T-helper 1 cell treated with Interleukin-12 subunit alpha and Interleukin-12 subunit beta and Interleukin-4 antibody, amounts not matched to agents 30 μg/mL and 1 μg/mL, for 36 hours (primary cell): ENCODE measurements at regions not wholly inside any gene's neighbourhood (a gene's known extent, or its start where the extent isn't known, plus 50 kb on each side); places are given as distances from the start of the nearest gene placed in this dataset.

Source experiments
- H3K27ac Mint-ChIP-seq: one replicate; pipeline ENCODE4 v1.8.0; 2021; ENCODE audit warnings: mild to moderate bottlenecking, mixed read lengths
- H3K27me3 Mint-ChIP-seq: one replicate; pipeline ENCODE4 v1.8.0; 2021; ENCODE audit warnings: low read depth, mixed read lengths
- H3K36me3 Mint-ChIP-seq: one replicate; pipeline ENCODE4 v1.8.0; 2021; ENCODE audit warnings: low read depth, mixed read lengths
- H3K4me1 Mint-ChIP-seq: one replicate; pipeline ENCODE4 v1.8.0; 2021; ENCODE audit warnings: low read depth, mixed read lengths
- H3K4me3 Mint-ChIP-seq: one replicate; pipeline ENCODE4 v1.8.0; 2021; ENCODE audit warnings: mild to moderate bottlenecking, moderate library complexity, mixed read lengths
- H3K9me3 Mint-ChIP-seq: one replicate; pipeline ENCODE4 v1.8.0; 2021; ENCODE audit warnings: mixed read lengths

DNA sequence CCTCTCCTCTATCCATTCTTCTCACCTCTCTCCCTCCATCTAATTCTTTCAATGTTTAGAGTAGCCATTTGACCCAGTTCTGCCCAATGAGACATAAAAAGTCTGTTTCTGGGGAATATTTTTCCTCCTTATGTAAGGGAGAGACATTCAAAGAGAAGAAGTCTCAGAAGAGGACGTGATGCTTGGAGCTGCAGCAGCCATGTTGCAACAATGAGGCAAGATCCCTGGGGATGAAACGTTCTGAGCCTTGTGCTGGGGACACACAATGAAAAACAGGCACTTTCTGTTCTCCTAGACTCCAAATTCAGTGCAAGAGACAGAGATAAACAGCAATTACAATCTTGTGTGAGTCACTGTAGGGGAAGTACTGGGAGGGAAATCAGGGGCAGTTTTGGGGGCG lies 130.8 kb downstream of the FOXL1 start:
- H3K4me3 Mint-ChIP-seq, result no peak overlapping the region
- H3K36me3 Mint-ChIP-seq, result no peaks in the 10 kb centered on the region
- H3K9me3 Mint-ChIP-seq, result no peaks in the 10 kb centered on the region

GRCh38 chr16:86709902-86710601 lies 131.7 kb downstream of the FOXL1 start:
- no peak overlapping the region for H3K4me3 Mint-ChIP-seq
- H3K27me3 Mint-ChIP-seq, result no peaks in the 10 kb centered on the region
- no peaks in the 10 kb centered on the region for H3K36me3 Mint-ChIP-seq
- no peaks in the 10 kb centered on the region for H3K9me3 Mint-ChIP-seq
- H3K4me1 Mint-ChIP-seq, result no peaks in the 10 kb centered on the region
- H3K27ac Mint-ChIP-seq, result no peak overlapping the region

More for the DNA sequence above, 130.8 kb downstream of the FOXL1 start:
- H3K4me1 Mint-ChIP-seq, result no peaks in the 10 kb centered on the region
- H3K27me3 Mint-ChIP-seq, result no peaks in the 10 kb centered on the region
- H3K27ac Mint-ChIP-seq, result no peak overlapping the region

GRCh38 chr16:86710602-86710950 lies 132.2 kb downstream of the FOXL1 start:
- no peaks in the 10 kb centered on the region for H3K27me3 Mint-ChIP-seq
- no peak overlapping the region for H3K4me3 Mint-ChIP-seq

DNA sequence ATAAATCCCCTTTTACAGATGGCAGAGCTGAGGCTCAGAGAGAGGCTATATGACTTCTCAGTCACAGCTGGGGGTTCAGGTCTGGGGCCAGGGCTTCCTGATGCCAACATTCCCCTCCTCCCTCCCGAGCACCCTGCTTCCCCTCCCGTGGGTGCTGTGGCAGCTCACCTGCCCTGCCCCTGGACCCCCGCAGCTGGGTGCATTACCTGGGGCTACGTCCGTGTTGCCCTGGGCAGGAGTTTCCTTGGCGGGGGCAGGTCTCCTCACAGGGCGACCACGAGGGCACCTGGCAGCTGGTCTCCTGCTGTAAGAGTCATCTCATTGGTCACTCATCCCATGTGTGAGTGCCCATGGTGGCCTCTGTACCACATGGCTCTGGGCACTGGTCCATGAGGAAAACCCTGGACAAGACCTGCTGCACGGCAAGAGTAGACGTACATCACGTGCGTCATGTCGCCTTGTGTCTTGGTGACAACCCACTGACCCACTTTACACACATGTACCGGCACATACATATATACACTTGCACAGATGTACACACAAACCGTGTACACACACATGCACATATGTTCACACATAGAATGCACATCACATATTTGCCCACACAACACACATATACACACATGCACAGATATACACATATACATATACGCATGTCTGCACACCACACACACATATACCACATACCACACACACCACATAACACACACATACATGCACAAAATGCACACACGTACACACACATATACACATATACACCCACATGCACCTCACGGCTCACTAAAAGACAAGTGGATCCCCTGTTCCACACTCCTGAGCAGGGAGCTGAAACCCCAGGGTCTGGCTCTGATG lies 134.0 kb downstream of the FOXL1 start:
- Mint-ChIP-seq H3K27ac (no peak overlapping the region), H3K9me3 (no peaks in the 10 kb centered on the region), H3K4me3 (no peak overlapping the region), H3K4me1 (peaks cover 2% of the 10 kb centered on the region), H3K27me3 (no peaks in the 10 kb centered on the region), H3K36me3 (no peaks in the 10 kb centered on the region)

More at GRCh38 chr16:86710602-86710950, 132.2 kb downstream of the FOXL1 start:
- no peak overlapping the region for H3K27ac Mint-ChIP-seq
- no peaks in the 10 kb centered on the region for H3K4me1 Mint-ChIP-seq
- H3K9me3 Mint-ChIP-seq, result no peaks in the 10 kb centered on the region
- no peaks in the 10 kb centered on the region for H3K36me3 Mint-ChIP-seq

DNA sequence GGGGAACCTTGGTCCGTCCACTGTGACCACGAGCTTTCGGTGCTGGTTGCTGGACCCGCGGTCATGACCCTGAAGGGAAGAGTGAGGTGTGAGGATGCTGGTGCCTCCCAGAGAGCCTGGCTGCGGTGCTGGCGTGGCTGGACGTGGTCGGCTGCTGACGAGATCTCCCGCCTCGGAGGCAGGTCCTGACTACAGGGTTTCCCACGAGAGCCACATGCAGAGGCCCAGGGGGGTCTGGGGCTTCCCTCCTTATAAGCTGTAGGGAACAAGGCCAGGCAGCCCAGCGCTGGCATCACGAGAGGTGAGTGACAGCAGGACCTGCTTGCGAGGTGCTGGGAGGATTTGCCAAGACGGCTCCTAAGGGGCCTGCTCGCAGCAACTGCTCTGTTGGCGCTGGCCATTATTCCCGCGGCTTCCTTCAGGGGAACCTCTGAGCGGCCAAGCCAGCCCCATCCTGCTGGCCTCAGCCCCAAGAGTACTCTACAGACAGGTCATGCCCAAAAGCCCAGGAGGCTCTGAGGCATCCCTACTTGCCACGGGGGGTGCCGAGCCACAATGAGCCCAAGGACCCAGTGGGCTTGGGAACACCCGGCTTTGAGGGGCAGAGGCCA lies 134.8 kb downstream of the FOXL1 start:
- Mint-ChIP-seq H3K27ac (no peak overlapping the region), H3K4me3 (no peak overlapping the region), H3K9me3 (no peaks in the 10 kb centered on the region), H3K4me1 (peaks cover 6% of the 10 kb centered on the region), H3K27me3 (no peaks in the 10 kb centered on the region), H3K36me3 (no peaks in the 10 kb centered on the region)

GRCh38 chr16:86714166-86714565 lies 135.8 kb downstream of the FOXL1 start:
- H3K27me3 Mint-ChIP-seq, result no peaks in the 10 kb centered on the region
- H3K27ac Mint-ChIP-seq, result no peak overlapping the region
- peaks cover 10% of the 10 kb centered on the region for H3K4me1 Mint-ChIP-seq

GRCh38 chr16:86716649-86717048 lies 138.3 kb downstream of the FOXL1 start:
- H3K4me1 Mint-ChIP-seq, result peaks cover 10% of the 10 kb centered on the region
- H3K27ac Mint-ChIP-seq, result no peak overlapping the region
- no peaks in the 10 kb centered on the region for H3K27me3 Mint-ChIP-seq
- no peaks in the 10 kb centered on the region for H3K36me3 Mint-ChIP-seq
- no peaks in the 10 kb centered on the region for H3K9me3 Mint-ChIP-seq
- H3K4me3 Mint-ChIP-seq, result no peak overlapping the region

More at GRCh38 chr16:86714166-86714565, 135.8 kb downstream of the FOXL1 start:
- H3K4me3 Mint-ChIP-seq, result no peak overlapping the region
- no peaks in the 10 kb centered on the region for H3K36me3 Mint-ChIP-seq
- H3K9me3 Mint-ChIP-seq, result no peaks in the 10 kb centered on the region

DNA sequence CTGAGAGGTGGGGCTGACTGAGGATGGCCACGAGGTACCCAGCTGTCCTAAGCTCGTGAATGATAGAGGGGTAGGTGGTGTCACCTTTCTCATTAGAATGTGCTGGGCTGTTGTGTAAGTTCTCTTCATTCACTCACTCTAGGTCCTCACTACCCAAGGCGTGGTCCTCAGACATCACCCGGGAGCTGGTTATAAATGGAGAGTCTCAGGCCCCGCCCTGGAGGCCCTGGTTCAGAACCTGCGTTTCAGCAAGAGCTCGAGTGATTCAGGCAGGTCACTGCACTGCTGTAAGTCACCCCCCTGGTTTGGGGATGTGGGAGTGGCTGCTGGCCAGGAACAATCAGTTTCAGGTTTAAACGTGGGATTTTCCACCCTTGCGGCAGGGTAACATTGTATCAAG lies 139.8 kb downstream of the FOXL1 start:
- Mint-ChIP-seq H3K27me3 (no peaks in the 10 kb centered on the region), H3K4me1 (peaks cover 10% of the 10 kb centered on the region), H3K9me3 (no peaks in the 10 kb centered on the region), H3K27ac (no peak overlapping the region), H3K4me3 (no peak overlapping the region), H3K36me3 (no peaks in the 10 kb centered on the region)

- H3K4me3 Mint-ChIP-seq, result no peak overlapping the region
- no peaks in the 10 kb centered on the region for H3K36me3 Mint-ChIP-seq
- H3K27me3 Mint-ChIP-seq, result peaks cover 11% of the 10 kb centered on the region
- H3K4me1 Mint-ChIP-seq, result peaks cover 6% of the 10 kb centered on the region
- H3K9me3 Mint-ChIP-seq, result no peaks in the 10 kb centered on the region
- H3K27ac Mint-ChIP-seq, result no peak overlapping the region
Measured at GRCh38 chr16:86722970-86723369, 144.6 kb downstream of the FOXL1 start.

DNA sequence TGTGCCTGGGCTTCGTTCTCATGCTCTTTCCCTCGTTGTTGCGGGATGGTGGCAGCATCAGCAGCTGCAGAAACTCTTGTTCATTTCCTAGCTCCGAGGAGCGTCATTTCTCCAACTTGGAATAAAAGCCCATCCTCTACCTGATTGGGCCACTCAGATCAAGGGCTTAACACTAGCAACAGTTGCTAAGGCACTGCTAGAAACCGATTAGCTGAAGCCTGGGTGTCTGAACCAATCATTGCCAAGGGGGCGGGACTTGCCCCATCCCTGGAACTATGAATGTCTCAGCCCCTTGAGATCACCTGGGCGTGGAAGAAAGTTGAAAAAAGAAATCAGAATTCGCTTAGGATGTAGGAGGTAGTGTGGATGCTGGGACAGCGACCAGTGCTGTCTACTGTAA lies 145.3 kb downstream of the FOXL1 start:
- Mint-ChIP-seq H3K27me3 (peaks cover 11% of the 10 kb centered on the region), H3K36me3 (no peaks in the 10 kb centered on the region), H3K4me1 (no peaks in the 10 kb centered on the region), H3K27ac (no peak overlapping the region), H3K4me3 (no peak overlapping the region), H3K9me3 (no peaks in the 10 kb centered on the region)

GRCh38 chr16:86725401-86725800 lies 147.1 kb downstream of the FOXL1 start:
- H3K27me3 Mint-ChIP-seq, result peaks cover 17% of the 10 kb centered on the region

DNA sequence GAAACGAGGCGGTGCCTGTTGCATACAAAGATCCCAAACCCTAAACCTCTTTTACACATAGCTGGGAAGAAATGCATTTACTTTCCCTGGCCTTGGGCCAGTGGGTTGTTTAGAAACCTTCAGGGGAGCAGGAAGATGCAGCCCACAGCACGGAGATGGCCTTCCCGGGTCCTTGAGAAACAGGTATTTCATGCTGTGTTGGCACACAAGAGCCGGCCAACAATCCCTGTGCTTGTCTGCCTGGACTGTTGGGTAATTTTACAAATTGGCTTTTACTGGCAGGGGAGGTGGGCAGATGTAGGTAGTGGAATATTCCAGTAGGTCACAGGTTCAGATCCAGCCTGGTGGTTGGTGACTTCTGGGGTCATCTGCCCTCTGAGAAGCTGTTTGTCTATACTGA lies 148.0 kb downstream of the FOXL1 start:
- Mint-ChIP-seq H3K4me3 (no peak overlapping the region), H3K27me3 (peaks cover 27% of the 10 kb centered on the region), H3K9me3 (no peaks in the 10 kb centered on the region), H3K36me3 (no peaks in the 10 kb centered on the region), H3K27ac (no peak overlapping the region), H3K4me1 (no peaks in the 10 kb centered on the region)

More at GRCh38 chr16:86725401-86725800, 147.1 kb downstream of the FOXL1 start:
- Mint-ChIP-seq H3K27ac (no peak overlapping the region), H3K4me3 (no peak overlapping the region), H3K36me3 (no peaks in the 10 kb centered on the region), H3K9me3 (no peaks in the 10 kb centered on the region), H3K4me1 (no peaks in the 10 kb centered on the region)

GRCh38 chr16:86727131-86727530 lies 148.8 kb downstream of the FOXL1 start:
- peaks cover 34% of the 10 kb centered on the region for H3K27me3 Mint-ChIP-seq
- H3K4me1 Mint-ChIP-seq, result no peaks in the 10 kb centered on the region
- no peaks in the 10 kb centered on the region for H3K36me3 Mint-ChIP-seq
- no peaks in the 10 kb centered on the region for H3K9me3 Mint-ChIP-seq
- no peak overlapping the region for H3K27ac Mint-ChIP-seq
- no peak overlapping the region for H3K4me3 Mint-ChIP-seq

DNA sequence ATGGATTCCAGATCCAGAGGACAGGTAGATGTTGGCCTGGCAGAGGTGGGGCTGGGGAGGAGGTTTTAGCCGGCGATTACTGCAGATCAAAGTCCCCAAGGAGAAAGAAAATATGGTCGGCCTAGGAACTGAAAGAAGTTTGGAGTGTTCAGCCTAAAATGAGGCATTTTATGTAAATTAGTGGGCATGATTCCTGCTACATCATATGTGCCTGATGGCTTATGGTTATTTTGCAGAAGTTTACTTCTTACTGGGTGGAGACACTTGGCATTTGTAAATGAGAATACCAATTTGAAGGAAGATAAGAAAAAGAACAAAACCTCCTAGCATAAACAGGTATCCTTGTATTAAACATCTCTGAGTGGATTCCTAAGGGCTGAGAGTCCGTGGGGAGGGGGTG lies 149.3 kb downstream of the FOXL1 start:
- H3K4me1 Mint-ChIP-seq, result no peaks in the 10 kb centered on the region
- no peaks in the 10 kb centered on the region for H3K36me3 Mint-ChIP-seq

DNA sequence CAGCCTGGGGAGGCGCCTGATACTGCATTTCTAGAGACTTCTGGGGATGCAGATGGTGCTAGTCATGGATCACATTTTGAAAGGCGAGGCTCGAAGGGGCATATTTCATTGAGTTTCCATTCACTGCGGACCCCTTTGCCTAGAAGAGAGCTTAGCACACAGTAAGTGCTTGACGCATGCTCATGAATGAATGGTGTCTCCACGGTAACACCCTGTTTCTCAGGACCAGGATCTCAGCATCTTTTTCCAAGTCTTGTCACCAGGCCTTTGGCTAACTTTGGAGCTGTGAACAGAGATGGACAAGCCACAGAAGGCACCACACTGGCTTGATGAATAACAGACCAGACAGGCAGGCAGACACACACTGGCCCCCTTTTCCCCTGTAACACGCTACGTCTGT lies 151.3 kb downstream of the FOXL1 start:
- no peaks in the 10 kb centered on the region for H3K36me3 Mint-ChIP-seq
- H3K4me1 Mint-ChIP-seq, result no peaks in the 10 kb centered on the region
- H3K4me3 Mint-ChIP-seq, result no peak overlapping the region
- H3K9me3 Mint-ChIP-seq, result no peaks in the 10 kb centered on the region
- peaks cover 52% of the 10 kb centered on the region for H3K27me3 Mint-ChIP-seq
- H3K27ac Mint-ChIP-seq, result no peak overlapping the region

More for the DNA sequence above, 149.3 kb downstream of the FOXL1 start:
- Mint-ChIP-seq H3K9me3 (no peaks in the 10 kb centered on the region), H3K27ac (no peak overlapping the region), H3K27me3 (peaks cover 39% of the 10 kb centered on the region), H3K4me3 (no peak overlapping the region)
